ENCODE measurements at regions not wholly inside any gene's neighbourhood (a gene's known extent, or its start where the extent isn't known, plus 50 kb on each side); places are given as distances from the start of the nearest gene placed in this dataset.

DNA sequence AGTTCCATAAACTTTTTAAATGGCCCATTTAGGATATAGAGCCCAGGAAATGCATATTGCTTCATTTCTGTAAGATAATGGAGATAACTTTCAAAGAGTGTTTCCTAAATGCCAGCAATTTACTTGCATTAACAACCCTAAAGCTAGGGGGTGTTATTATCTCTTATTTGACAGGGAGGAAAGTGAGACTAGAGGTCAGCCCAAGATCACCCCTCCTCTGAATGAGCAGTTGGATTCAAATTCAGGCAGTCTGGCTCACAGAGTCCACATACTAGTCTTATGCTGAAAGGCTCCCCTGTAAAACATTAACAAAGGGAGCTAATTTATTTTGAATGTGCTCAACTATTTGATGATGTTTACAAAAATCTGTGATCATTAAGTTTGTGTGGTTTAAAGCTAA lies 49.9 kb upstream of the TRIM77 start:
- no peak for DNase-seq (ENCODE audit: low spot score)
- TF ChIP-seq, protein P1, sequence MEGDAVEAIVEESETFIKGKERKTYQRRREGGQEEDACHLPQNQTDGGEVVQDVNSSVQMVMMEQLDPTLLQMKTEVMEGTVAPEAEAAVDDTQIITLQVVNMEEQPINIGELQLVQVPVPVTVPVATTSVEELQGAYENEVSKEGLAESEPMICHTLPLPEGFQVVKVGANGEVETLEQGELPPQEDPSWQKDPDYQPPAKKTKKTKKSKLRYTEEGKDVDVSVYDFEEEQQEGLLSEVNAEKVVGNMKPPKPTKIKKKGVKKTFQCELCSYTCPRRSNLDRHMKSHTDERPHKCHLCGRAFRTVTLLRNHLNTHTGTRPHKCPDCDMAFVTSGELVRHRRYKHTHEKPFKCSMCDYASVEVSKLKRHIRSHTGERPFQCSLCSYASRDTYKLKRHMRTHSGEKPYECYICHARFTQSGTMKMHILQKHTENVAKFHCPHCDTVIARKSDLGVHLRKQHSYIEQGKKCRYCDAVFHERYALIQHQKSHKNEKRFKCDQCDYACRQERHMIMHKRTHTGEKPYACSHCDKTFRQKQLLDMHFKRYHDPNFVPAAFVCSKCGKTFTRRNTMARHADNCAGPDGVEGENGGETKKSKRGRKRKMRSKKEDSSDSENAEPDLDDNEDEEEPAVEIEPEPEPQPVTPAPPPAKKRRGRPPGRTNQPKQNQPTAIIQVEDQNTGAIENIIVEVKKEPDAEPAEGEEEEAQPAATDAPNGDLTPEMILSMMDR (IDR thresholded peaks at IDR 0.05; ENCODE audit: extremely low read depth, insufficient read depth, missing control alignments) = no peak
- in situ Hi-C loops (cut with MboI; ENCODE audit: low pct_unique_long_range_greater_than_20kb, low sequenced_read_pairs, unreplicated experiment) = no loop called here

All from GM13977 (cell line).